ENCODE measurements at regions not wholly inside any gene's neighbourhood (a gene's known extent, or its start where the extent isn't known, plus 50 kb on each side); places are given as distances from the start of the nearest gene placed in this dataset.
"Not testable (repeated sequence)": the region's sequence is repeated elsewhere in the genome, so short reads cannot be mapped to it uniquely, and the experiment has no call there.

- CTCF ChIA-PET: no interaction called here
- POLR2A ChIA-PET: no interaction called here
These were observed 106.8 kb upstream of the GPBP1 start for GRCh38 chr5:57066924-57067596.

GRCh38 chr5:57067597-57067924, 106.3 kb upstream of the GPBP1 start:
- CTCF ChIA-PET: no interaction called here
- POLR2A ChIA-PET: no interaction called here

- CTCF ChIA-PET: no interaction called here
- POLR2A ChIA-PET: no interaction called here
These were observed 104.6 kb upstream of the GPBP1 start for GRCh38 chr5:57069115-57069835.

- CTCF ChIA-PET: no interaction called here
- POLR2A ChIA-PET: no interaction called here
These were observed 101.5 kb upstream of the GPBP1 start for GRCh38 chr5:57072218-57072892.

GRCh38 chr5:57082441-57083067, 91.3 kb upstream of the GPBP1 start:
- POLR2A ChIA-PET: no interaction called here
- CTCF ChIA-PET: no interaction called here

- CTCF ChIA-PET: no interaction called here
- POLR2A ChIA-PET: no interaction called here
These were observed 88.4 kb upstream of the GPBP1 start for GRCh38 chr5:57085306-57086081.

DNA sequence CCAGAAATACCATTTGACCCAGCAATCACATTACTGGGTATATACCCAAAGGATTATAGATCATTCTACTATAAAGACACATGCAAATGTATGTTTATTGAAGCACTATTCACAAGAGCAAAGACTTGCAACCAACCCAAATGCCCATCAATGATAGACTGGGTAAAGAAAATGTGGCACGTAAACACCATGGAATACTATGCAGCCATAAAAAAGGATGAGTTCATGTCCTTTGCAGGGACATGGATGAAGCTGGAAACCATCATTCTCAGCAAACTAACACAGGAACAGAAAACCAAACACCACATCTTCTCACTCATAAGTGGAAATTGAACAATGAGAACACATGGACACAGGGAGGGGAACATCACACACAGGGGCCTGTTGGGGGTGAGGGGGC, 85.9 kb upstream of the GPBP1 start:
- CTCF ChIA-PET: interaction anchor here (0.9 kb wide), 1 partner anchor 9 kb away, joined by 3 read pairs; no protein-coding TSS in a partner anchor
- POLR2A ChIA-PET: not testable (repeated sequence)

- CTCF ChIA-PET: no interaction called here
These were observed 78.8 kb upstream of the GPBP1 start for GRCh38 chr5:57094753-57095683.

GRCh38 chr5:57097526-57097925, 76.3 kb upstream of the GPBP1 start:
- CTCF ChIA-PET: no interaction called here
- POLR2A ChIA-PET: no interaction called here

More at GRCh38 chr5:57094753-57095683, 78.8 kb upstream of the GPBP1 start:
- POLR2A ChIA-PET: no interaction called here

DNA sequence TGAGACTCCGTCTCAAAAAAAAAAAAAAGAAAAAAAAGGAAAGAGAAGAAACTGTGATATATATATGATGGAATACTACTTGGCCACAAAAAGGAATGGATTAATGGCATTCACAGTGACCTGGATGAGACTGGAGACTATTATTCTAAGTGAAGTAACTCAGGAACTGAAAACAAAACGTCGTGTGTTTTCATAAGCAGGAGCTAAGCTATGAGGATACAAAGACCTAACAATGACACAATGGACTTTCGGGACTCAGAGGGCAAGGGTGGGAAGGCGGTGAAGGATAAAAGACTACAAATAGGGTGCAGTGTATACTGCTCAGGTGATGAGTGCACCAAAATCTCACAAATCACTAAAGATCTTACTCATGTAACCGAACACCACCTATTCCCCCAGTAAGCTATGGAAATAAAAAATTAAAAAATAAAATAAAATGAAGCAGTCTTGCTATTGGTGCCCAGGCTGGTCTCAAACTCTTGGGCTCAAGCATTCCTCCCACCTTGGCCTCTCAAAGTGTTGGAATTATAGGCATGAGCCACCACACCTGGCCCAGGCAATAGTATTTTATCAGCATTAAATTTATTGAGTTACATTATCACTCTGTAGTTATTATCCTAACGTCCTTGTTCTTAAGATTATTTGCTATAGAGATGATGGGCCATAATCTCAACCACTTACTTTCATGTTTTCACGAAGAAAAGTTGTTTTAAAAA, 71.5 kb upstream of the GPBP1 start:
- POLR2A ChIA-PET: no interaction called here
- CTCF ChIA-PET: no interaction called here

DNA sequence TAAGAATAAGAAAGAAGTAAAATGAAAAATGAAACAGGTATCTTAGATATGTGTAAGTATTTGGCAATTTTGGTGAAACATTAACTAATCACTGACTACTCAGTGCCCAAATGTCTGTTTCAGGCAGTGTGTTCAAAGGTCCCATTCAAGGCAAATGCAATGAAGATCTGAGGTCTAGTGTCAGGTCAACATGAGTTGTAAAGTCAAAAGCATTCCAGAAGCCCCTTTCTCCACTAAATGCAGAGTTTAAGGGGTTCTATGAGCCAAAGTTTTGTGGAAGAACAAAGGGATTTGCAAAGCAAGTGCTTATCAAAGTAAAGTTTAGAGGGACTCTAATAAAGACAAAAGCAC, 71.0 kb upstream of the GPBP1 start:
- CTCF ChIA-PET: no interaction called here

GRCh38 chr5:57103317-57103907, 70.4 kb upstream of the GPBP1 start:
- ChIA-PET POLR2A (no interaction called here), CTCF (interaction anchor here (0.7 kb wide), 1 partner anchor 234 kb away, joined by 3 read pairs; no protein-coding TSS in a partner anchor)

More for the DNA sequence above, 71.0 kb upstream of the GPBP1 start:
- POLR2A ChIA-PET: no interaction called here

- ChIA-PET POLR2A (no interaction called here), CTCF (no interaction called here)
These were observed 67.2 kb upstream of the GPBP1 start for GRCh38 chr5:57106661-57107060.

- POLR2A ChIA-PET: no interaction called here
- CTCF ChIA-PET: no interaction called here
These were observed 61.9 kb upstream of the GPBP1 start for GRCh38 chr5:57111993-57112392.

- ChIA-PET POLR2A (no interaction called here), CTCF (no interaction called here)
These were observed 60.4 kb upstream of the GPBP1 start for GRCh38 chr5:57113481-57113880.

GRCh38 chr5:57117596-57117995, 56.3 kb upstream of the GPBP1 start:
- ChIA-PET POLR2A (no interaction called here), CTCF (interaction anchor here (1.0 kb wide), 1 partner anchor 87 kb away, joined by 3 read pairs; no protein-coding TSS in a partner anchor)

DNA sequence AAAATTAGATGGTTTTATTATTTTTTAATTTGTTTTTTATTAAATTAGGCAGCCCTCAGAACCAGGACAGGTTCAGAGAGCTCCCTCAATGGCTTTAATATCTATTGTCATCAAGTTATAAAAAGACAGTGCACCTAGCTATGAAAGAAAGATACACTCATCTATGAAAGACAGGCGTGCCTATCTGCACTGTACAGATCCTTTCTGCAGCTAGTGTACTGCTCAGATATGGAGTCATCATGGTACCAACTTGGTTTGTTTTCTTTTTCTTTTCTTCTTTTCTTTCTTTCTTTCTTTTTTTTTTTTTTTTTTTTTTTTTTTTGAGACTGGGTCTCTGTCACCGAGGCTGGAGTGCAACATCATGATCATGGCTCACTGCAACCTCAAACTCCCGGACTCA, 54.8 kb upstream of the GPBP1 start:
- POLR2A ChIA-PET: no interaction called here
- CTCF ChIA-PET: no interaction called here

- ChIA-PET CTCF (no interaction called here), POLR2A (no interaction called here)
These were observed 49.8 kb upstream of the GPBP1 start for GRCh38 chr5:57124014-57124413.
